H1 (cell line): ENCODE measurements at regions not wholly inside any gene's neighbourhood (a gene's known extent, or its start where the extent isn't known, plus 50 kb on each side); places are given as distances from the start of the nearest gene placed in this dataset.

Source experiments
- CTCF ChIA-PET: fragments of 300-600 bp; sonication (Branson Sonifier 250); formaldehyde crosslinking; loops from one replicate; lab custom pipeline; 2021; ENCODE audit not compliant: partially characterized antibody; lab: Charles Lee
- POLR2A ChIA-PET: fragments of 300-600 bp; sonication (Branson Sonifier 250); formaldehyde crosslinking; loops from one replicate; lab custom pipeline; 2021; ENCODE audit warnings: inconsistent platforms; ENCODE audit not compliant: partially characterized antibody; lab: Charles Lee
- DNase-seq, 2 experiments: peaks; one replicate each; pipeline versions ENCODE4 v3.0.0 to v3.0.0-alpha.2; 2010 to 2022; ENCODE audit warnings: low spot score in 2 of 2, low read depth in 1 of 2, mixed read lengths in 1 of 2
- FAIRE-seq: peaks from 2 replicates; lab custom pipeline; 2011; peaks lifted over from hg19 to GRCh38; lab: Jason Lieb, UNC
- H2AFZ ChIP-seq: 2 replicates; pipeline ENCODE4 v1.8.1; 2012; ENCODE audit warnings: low read length, inconsistent platforms
- H2AK5ac ChIP-seq: 2 replicates; pipeline ENCODE4 v1.6.1; 2013; ENCODE audit warnings: low read depth, low read length
- H2BK120ac ChIP-seq: replicated peaks from 2 replicates; pipeline ENCODE3; 2013; ENCODE audit warnings: low read depth, low read length, inconsistent platforms
- H2BK12ac ChIP-seq: 2 replicates; pipeline ENCODE4 v1.6.1; 2013; ENCODE audit warnings: low read depth, low read length
- H2BK15ac ChIP-seq: 2 replicates; pipeline ENCODE4 v1.6.1; 2013; ENCODE audit warnings: low read length
- H2BK20ac ChIP-seq: 2 replicates; pipeline ENCODE4 v1.6.1; 2013; ENCODE audit warnings: low read length
- H2BK5ac ChIP-seq: 2 replicates; pipeline ENCODE4 v1.6.1; 2013; ENCODE audit warnings: low read depth, low read length
- H3K14ac ChIP-seq: 2 replicates; pipeline ENCODE4 v1.6.1; 2013; ENCODE audit warnings: inconsistent platforms; ENCODE audit not compliant: insufficient read length
- H3K18ac ChIP-seq: 2 replicates; pipeline ENCODE4 v1.6.1; 2013; ENCODE audit warnings: low read length; ENCODE audit errors: extremely low read depth
- H3K23ac ChIP-seq: 2 replicates; pipeline ENCODE4 v1.6.1; 2013; ENCODE audit warnings: inconsistent platforms; ENCODE audit not compliant: insufficient read length
- H3K23me2 ChIP-seq: 2 replicates; pipeline ENCODE4 v1.6.1; 2013; ENCODE audit warnings: low read depth, low read length
- H3K27ac ChIP-seq: 2 replicates; pipeline ENCODE4 v1.6.1; 2011; ENCODE audit warnings: low read depth, low read length, inconsistent platforms
- H3K27me3 ChIP-seq, 4 experiments: replicated peaks in 1 of 4; 1 replicate in 1 of 4; 2 replicates in 3 of 4; pipeline versions ENCODE4 v1.6.1 to v1.8.1; 2011 to 2013; ENCODE audit warnings: low read length in 3 of 4, mild to moderate bottlenecking in 3 of 4, inconsistent platforms in 2 of 4, mixed read lengths in 2 of 4, moderate library complexity in 1 of 4; ENCODE audit not compliant: control insufficient read depth in 3 of 4, insufficient read depth in 3 of 4; ENCODE audit errors: extremely low read depth in 1 of 4
- H3K36me3 ChIP-seq, 4 experiments: 2 replicates each; pipeline versions ENCODE4 v1.6.1 to v1.8.1; 2011 to 2013; ENCODE audit warnings: mild to moderate bottlenecking in 4 of 4, low read length in 3 of 4, moderate library complexity in 2 of 4, control low read depth in 1 of 4, inconsistent platforms in 1 of 4; ENCODE audit not compliant: insufficient read depth in 4 of 4, control insufficient read depth in 2 of 4
- H3K4ac ChIP-seq: replicated peaks from 2 replicates; pipeline ENCODE3; 2013; ENCODE audit warnings: low read length, low read depth, mixed read lengths, inconsistent platforms; ENCODE audit not compliant: insufficient read length
- H3K4me1 ChIP-seq, 4 experiments: replicated peaks in 1 of 4; 1 replicate in 1 of 4; 2 replicates in 3 of 4; pipeline versions ENCODE4 v1.6.1 to v1.8.1; 2011 to 2013; ENCODE audit warnings: low read length in 3 of 4, inconsistent platforms in 2 of 4, mixed read lengths in 1 of 4; ENCODE audit not compliant: insufficient read depth in 4 of 4, control insufficient read depth in 3 of 4
- H3K4me2 ChIP-seq, 2 experiments: 2 replicates each; pipeline versions ENCODE4 v1.6.1 to v1.8.1; 2011 to 2013; ENCODE audit warnings: low read depth in 2 of 2, low read length in 2 of 2, control low read depth in 1 of 2, inconsistent platforms in 1 of 2, mild to moderate bottlenecking in 1 of 2; ENCODE audit not compliant: insufficient read depth in 1 of 2
- H3K4me3 ChIP-seq, 4 experiments: fragments of 200-600, 300-600 bp in 1 of 4; sonication (generic), shearing (Covaris generic), sonication (Bioruptor Twin) in 1 of 4; 2 replicates each; pipeline versions ENCODE4 v1.5.1 to v1.8.1; 2011 to 2016; ENCODE audit warnings: low read length in 4 of 4, low read depth in 3 of 4, control low read depth in 2 of 4, inconsistent platforms in 2 of 4, mild to moderate bottlenecking in 2 of 4, mixed read lengths in 1 of 4, moderate library complexity in 1 of 4; ENCODE audit not compliant: insufficient read depth in 2 of 4; ENCODE audit errors: extremely low read depth in 1 of 4
- H3K56ac ChIP-seq: replicated peaks from 2 replicates; pipeline ENCODE3; 2013; ENCODE audit warnings: low read depth, mild to moderate bottlenecking, mixed read lengths, low read length, inconsistent platforms; ENCODE audit not compliant: insufficient read length
- H3K79me1 ChIP-seq: 2 replicates; pipeline ENCODE4 v1.6.1; 2013; ENCODE audit warnings: low read depth, low read length, control low read depth
- H3K79me2 ChIP-seq, 2 experiments: 2 replicates each; pipeline versions ENCODE4 v1.6.1 to v1.8.1; 2012 to 2013; ENCODE audit warnings: low read length in 2 of 2, mild to moderate bottlenecking in 2 of 2, inconsistent platforms in 1 of 2; ENCODE audit not compliant: insufficient read depth in 2 of 2, control insufficient read depth in 1 of 2
- H3K9ac ChIP-seq, 4 experiments: replicated peaks in 1 of 4; 1 replicate in 1 of 4; 2 replicates in 3 of 4; pipeline versions ENCODE4 v1.6.1 to v1.8.1; 2011 to 2013; ENCODE audit warnings: low read depth in 3 of 4, low read length in 3 of 4, control low read depth in 2 of 4, mild to moderate bottlenecking in 2 of 4, moderate library complexity in 2 of 4, inconsistent platforms in 1 of 4; ENCODE audit errors: extremely low read depth in 1 of 4
- H3K9me3 ChIP-seq, 2 experiments: 2 replicates each; pipeline versions ENCODE4 v1.6.1 to v1.8.1; 2012 to 2013; ENCODE audit warnings: mild to moderate bottlenecking in 2 of 2, moderate library complexity in 2 of 2, control low read depth in 1 of 2, inconsistent platforms in 1 of 2, low read depth in 1 of 2, low read length in 1 of 2, mixed read lengths in 1 of 2; ENCODE audit not compliant: insufficient read depth in 2 of 2
- H4K20me1 ChIP-seq, 2 experiments: replicated peaks in 1 of 2; 2 replicates each; pipeline versions ENCODE3 to v1.8.1; 2011 to 2013; ENCODE audit warnings: inconsistent platforms in 2 of 2, low read length in 2 of 2, mild to moderate bottlenecking in 1 of 2; ENCODE audit not compliant: insufficient read depth in 2 of 2, control insufficient read depth in 1 of 2
- H4K5ac ChIP-seq: 2 replicates; pipeline ENCODE4 v1.6.1; 2013; ENCODE audit warnings: low read length, low read depth, mixed read lengths, inconsistent platforms; ENCODE audit not compliant: insufficient read length
- H4K8ac ChIP-seq: 2 replicates; pipeline ENCODE4 v1.8.0; 2013; ENCODE audit warnings: mild to moderate bottlenecking, moderate library complexity, low read length, inconsistent platforms; ENCODE audit not compliant: insufficient read depth; ENCODE audit errors: extremely low read depth
- H4K91ac ChIP-seq: replicated peaks from 2 replicates; pipeline ENCODE3; 2013; ENCODE audit warnings: low read length, mixed read lengths, inconsistent platforms; ENCODE audit not compliant: insufficient read length
- BRCA1 ChIP-seq: IDR thresholded peaks from 2 replicates; pipeline ENCODE4 v1.6.1; 2012; ENCODE audit warnings: low read depth, low read length, improper control_type of control experiment
- CTBP2 ChIP-seq: IDR thresholded peaks from 2 replicates; pipeline ENCODE4 v1.7.0; 2011; ENCODE audit warnings: borderline replicate concordance, mild to moderate bottlenecking, moderate library complexity, mixed read lengths, low read length; ENCODE audit not compliant: insufficient read depth, insufficient read length
- GTF2F1 ChIP-seq: IDR thresholded peaks from 2 replicates; pipeline ENCODE4 v1.6.1; 2012; ENCODE audit warnings: low read depth, low read length, improper control_type of control experiment, borderline replicate concordance
- HDAC2 ChIP-seq, 2 experiments: fragments of 300-600 bp in 1 of 2; sonication (generic) in 1 of 2; IDR thresholded peaks; 2 replicates each; pipeline ENCODE4 v1.6.1; 2011 to 2012; ENCODE audit warnings: low read depth in 2 of 2, low read length in 2 of 2, mild to moderate bottlenecking in 2 of 2, moderate library complexity in 2 of 2, borderline replicate concordance in 1 of 2, inconsistent platforms in 1 of 2
- KDM4A ChIP-seq: IDR thresholded peaks from one replicate; pipeline ENCODE4 v1.7.1; 2012; ENCODE audit warnings: low read depth, mild to moderate bottlenecking, moderate library complexity, low read length, inconsistent platforms; ENCODE audit not compliant: severe bottlenecking
- RFX5 ChIP-seq: IDR thresholded peaks from 2 replicates; pipeline ENCODE4 v1.6.1; 2011; ENCODE audit warnings: low read depth, low read length, improper control_type of control experiment, borderline replicate concordance
- RXRA ChIP-seq: IDR thresholded peaks from 2 replicates; pipeline ENCODE4 v1.6.1; 2011; ENCODE audit warnings: low read depth, mild to moderate bottlenecking, low read length, moderate library complexity; ENCODE audit not compliant: insufficient read depth
- SAP30 ChIP-seq: fragments of 300-600 bp; sonication (generic); IDR thresholded peaks from 2 replicates; pipeline ENCODE4 v1.7.1; 2012; ENCODE audit warnings: low read length, moderate library complexity, mild to moderate bottlenecking, inconsistent platforms; ENCODE audit not compliant: insufficient read depth, insufficient replicate concordance
- SP2 ChIP-seq: IDR thresholded peaks from 2 replicates; pipeline ENCODE4 v1.6.1; 2012; ENCODE audit warnings: mild to moderate bottlenecking, low read length, inconsistent platforms
- SP4 ChIP-seq: IDR thresholded peaks from 2 replicates; pipeline ENCODE4 v1.6.1; 2012; ENCODE audit warnings: low read length, inconsistent platforms
- TBP ChIP-seq: IDR thresholded peaks from 2 replicates; pipeline ENCODE4 v1.6.1; 2011; ENCODE audit warnings: low read depth, low read length, improper control_type of control experiment
- TCF12 ChIP-seq: IDR thresholded peaks from 2 replicates; pipeline ENCODE4 v1.6.1; 2011; ENCODE audit warnings: low read depth, mild to moderate bottlenecking, low read length
- TEAD4 ChIP-seq: IDR thresholded peaks from 2 replicates; pipeline ENCODE4 v1.6.1; 2012; ENCODE audit warnings: low read depth, low read length, inconsistent platforms, mixed read lengths
- ZNF274 ChIP-seq: IDR thresholded peaks from 2 replicates; pipeline ENCODE4 v1.7.0; 2012; ENCODE audit warnings: low read length, borderline replicate concordance; ENCODE audit errors: extremely low read depth
- WGBS, 2 experiments: shearing (Covaris generic) in 1 of 2; methylation state at CpG; one replicate each; pipeline versions ENCODE4 v1.1.6 to v1.1.7; 2013 to 2015; ENCODE audit warnings: low lambda C conversion rate in 2 of 2, mixed read lengths in 2 of 2, inconsistent platforms in 1 of 2, low coverage in 1 of 2, missing lambda C conversion rate in 1 of 2; ENCODE audit not compliant: insufficient replicate concordance in 2 of 2, insufficient coverage in 1 of 2, insufficient read length in 1 of 2; ENCODE audit errors: extremely low coverage in 1 of 2, missing lambda C conversion rate in 1 of 2; 5-methylcytosine and 5-hydroxymethylcytosine counted together

- Histone ChIP-seq H3K14ac (no peak overlapping the region), H2AFZ (no peak overlapping the region), H3K79me1 (no peaks in the 10 kb centered on the region), H2BK120ac (no peak overlapping the region), H3K4me3 (no peak overlapping the region), H3K79me2 (no peaks in the 10 kb centered on the region), H3K56ac (no peak overlapping the region), H4K5ac (no peak overlapping the region), H3K23me2 (no peaks in the 10 kb centered on the region; the same call in 1 of the 2 replicates), H2AK5ac (no peak overlapping the region), H3K36me3 (no peaks in the 10 kb centered on the region), H4K91ac (no peak overlapping the region), H4K8ac (no peak overlapping the region), H3K9me3 (no peaks in the 10 kb centered on the region), H2BK15ac (no peak overlapping the region), H3K18ac (no peak overlapping the region), H3K9ac (no peak overlapping the region), H3K27ac (no peak overlapping the region), H4K20me1 (no peaks in the 10 kb centered on the region), H3K4me2 (no peak overlapping the region), H2BK20ac (no peak overlapping the region), H2BK5ac (no peak overlapping the region), H3K4ac (no peak overlapping the region), H3K23ac (no peak overlapping the region), H2BK12ac (no peak overlapping the region), H3K27me3 (no peaks in the 10 kb centered on the region), H3K4me1 (peaks cover 0 to 2% (median 0%) of the 10 kb centered on the region in 4 experiments; a peak in 2 of 7 replicates)
- ChIA-PET CTCF (no interaction called here), POLR2A (no interaction called here)
- FAIRE-seq (no peak), DNase-seq (no peak)
- 91% methylated on average over 12 of the region's 12 CpGs; no CpG with 5 or more reads in 1 of the 2 experiments for WGBS, 2 experiments
- TF ChIP-seq CTBP2 = no peak
- no peak for TF ChIP-seq HDAC2 (IDR thresholded peaks at IDR 0.05; ENCODE audit: borderline replicate concordance in 1 of 2, low read depth in 2 of 2, low read length in 2 of 2)
- no peak for TF ChIP-seq ZNF274
- TF ChIP-seq GTF2F1 = no peak
- TF ChIP-seq SP4 = no peak
- TF ChIP-seq BRCA1 = no peak
- no peak for TF ChIP-seq TEAD4
- no peak for TF ChIP-seq RXRA
- TF ChIP-seq KDM4A = no peak
- no peak for TF ChIP-seq SP2
- no peak for TF ChIP-seq SAP30
- no peak for TF ChIP-seq TCF12
- no peak for TF ChIP-seq TBP
- no peak for TF ChIP-seq RFX5
These were observed 89.2 kb downstream of the IRX1 start for GRCh38 chr5:3684771-3685354.
